ENCODE measurements at regions not wholly inside any gene's neighbourhood (a gene's known extent, or its start where the extent isn't known, plus 50 kb on each side); places are given as distances from the start of the nearest gene placed in this dataset.

DNA sequence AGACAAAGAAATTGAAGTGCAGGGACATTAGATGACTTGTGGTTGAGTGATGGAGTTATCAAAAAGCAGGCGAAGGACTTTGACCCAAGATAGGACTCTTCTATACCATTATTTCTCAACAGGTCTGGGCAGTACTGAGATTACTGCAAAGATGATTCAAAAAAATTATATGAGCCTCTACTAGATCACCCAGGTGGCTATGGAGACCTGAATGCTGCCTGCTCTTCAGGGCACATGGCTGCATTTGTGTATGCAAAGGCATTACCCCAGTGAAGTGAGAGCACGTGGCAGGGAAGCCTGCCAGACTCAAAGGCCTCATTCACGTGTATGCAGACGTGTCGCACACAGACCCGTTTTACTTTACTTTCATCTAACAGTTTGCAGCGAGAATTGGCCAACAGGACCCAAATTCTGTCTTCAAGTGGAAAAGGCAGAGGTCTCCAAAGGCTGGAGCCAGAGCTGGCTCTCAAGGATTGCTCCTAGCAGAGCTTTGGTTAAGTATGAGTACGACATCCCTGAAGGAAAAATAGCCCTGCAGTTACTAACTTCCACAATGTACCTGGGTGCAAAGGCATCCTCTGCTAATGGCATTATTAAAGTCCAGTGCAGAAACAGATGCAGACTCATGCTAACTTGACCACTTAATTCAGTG lies 113.8 kb upstream of the ARMC2 start:
- no peak for DNase-seq (ENCODE audit: low read depth)

DNA sequence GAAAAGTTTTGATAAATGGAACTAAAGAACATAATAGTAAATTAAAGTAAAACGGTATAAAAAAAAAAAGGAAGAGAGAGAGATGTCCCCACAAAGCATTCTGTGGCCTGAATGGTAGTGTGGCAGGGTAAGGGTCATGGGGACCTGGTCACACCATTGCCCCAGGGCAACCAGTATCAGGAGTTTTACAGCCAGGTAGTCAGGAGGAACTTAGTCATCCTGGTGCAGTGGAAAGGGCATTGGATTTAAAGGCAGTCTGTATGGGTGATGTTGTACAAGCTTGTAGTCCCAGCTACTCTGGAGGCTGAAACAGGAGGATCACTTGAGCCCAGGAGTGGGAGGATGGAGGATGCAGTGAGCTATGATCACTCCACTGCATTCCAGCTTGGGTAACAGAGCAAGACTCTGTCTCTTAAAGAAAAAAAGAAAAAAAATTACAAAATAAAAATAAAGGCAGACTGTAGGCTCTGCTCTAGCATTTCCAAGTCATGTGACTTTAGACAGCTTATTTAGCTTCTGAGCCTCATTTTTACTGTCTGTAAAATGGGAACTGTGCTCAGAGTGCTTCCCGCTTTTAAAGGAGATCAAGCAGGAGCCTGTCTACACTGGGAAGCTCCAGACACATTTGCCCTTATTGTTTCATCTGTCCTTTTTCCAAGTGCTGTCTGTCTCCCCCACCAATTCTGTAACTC lies 112.8 kb upstream of the ARMC2 start:
- DNase-seq (ENCODE audit: low read depth): no peak

DNA sequence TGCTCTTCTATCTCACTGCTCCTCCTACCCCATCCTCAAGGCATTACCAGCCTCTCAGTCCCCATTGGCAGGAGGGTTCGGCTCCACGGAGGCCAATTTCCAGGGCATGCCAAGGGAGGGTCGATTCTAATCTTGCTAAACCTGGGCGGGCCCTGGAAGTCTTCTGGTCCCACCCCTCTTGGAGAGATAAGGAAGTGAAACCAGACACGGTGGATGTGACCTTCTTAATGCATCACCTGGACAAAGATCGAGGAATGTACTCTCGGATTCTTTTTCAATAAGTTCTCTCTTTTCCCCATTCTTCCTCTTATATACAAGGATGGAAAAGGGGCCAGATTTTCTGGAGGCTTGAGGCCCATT lies 112.2 kb upstream of the ARMC2 start:
- DNase-seq (ENCODE audit: low read depth): no peak

DNA sequence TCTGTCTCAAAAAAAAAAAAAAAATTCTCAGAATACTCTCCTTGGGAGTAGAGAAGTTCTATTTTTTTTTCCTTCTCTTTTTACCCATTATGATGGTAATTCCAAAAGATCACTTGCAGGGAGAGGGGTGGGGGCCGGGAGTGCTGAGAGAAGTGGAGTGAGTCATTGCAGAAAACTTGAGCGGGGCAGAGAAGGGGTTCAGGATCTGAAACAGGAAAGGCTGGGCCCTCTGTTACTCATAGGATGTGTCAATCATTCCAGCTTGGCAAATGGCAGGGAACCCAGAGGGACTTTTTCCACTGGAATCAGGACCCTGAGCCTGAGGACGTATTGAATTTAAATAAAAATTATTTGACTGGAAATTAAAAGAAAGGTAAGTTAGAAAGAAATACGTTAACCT lies 111.4 kb upstream of the ARMC2 start:
- peak; percentile 90 for DNase-seq (ENCODE audit: low read depth)

DNA sequence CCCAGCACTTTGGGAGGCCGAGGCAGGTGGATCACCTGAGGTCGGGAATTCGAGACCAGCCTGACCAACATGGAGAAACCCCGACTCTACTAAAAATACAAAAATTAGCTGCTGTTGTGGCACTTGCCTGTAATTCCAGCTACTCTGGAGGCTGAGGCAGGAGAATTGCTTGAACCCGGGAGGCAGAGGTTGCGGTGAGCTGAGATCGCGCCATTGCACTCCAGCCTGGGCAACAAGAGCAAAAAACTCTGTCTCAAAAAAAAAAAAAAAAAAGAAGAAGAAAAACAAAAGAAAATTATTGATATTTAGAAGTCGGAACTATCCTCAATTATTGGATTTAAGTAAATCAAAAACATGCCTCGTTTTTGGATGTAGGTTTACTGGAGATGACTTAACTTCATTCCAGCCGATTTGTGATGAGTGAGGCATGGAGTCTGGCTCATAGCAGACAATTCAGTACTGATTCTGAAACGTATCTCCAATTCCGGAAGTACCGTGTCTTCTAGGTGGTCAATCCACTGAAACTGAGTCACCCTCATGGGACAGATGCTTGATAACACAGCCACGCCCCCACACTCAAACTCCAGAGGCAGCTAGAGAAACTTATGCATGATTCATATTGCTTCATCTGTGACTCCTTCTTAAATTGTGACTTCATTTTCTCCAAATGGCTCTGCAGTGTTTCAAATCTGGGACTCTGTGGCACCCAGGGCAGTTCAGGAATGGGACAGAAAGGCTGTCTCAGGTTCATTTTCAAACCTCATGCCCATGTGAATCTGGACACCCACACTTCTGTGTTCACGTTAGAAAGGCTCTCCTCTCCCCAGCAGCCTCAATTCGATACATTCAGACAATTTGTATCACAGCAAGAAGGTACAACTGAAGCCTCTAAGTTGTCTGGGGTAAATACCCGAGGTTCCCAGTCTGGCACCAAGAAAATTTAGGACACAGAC lies 110.4 kb upstream of the ARMC2 start:
- peak; percentile 97 for DNase-seq (ENCODE audit: low read depth)

DNA sequence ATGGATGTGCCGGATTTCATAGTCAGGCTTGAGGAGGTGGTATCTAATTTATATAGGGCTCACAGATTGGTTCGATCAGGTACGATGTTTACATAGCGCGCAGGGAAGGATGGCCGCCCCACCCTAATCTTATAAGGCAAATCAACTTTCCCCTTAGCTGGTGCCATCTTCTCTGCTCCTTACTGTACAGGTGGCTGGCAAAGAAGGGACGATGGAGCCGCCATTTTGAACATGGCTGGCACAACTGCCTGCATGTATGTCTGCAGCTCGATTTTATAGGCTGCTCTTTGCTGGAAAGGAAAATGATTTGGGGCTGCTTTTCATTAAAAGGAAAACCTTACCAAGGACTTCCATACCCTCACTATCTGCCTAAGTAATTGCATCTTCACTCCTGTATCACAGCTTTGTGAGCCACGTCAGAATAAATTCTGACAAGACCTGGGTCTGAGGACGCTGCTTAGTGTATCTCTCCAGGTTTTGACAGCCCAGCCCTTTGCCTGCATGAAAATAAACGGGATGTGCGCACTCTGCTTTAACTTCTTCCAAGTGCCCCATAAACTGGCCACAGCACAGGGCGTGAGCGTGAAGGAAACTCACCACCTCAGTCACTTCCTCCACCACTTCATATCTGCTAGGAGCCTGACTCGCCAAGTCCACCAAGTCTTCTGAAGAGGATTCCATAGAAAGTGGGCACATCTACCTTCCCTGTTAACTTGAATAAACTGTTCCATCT lies 109.4 kb upstream of the ARMC2 start:
- DNase-seq (ENCODE audit: low read depth): no peak

DNA sequence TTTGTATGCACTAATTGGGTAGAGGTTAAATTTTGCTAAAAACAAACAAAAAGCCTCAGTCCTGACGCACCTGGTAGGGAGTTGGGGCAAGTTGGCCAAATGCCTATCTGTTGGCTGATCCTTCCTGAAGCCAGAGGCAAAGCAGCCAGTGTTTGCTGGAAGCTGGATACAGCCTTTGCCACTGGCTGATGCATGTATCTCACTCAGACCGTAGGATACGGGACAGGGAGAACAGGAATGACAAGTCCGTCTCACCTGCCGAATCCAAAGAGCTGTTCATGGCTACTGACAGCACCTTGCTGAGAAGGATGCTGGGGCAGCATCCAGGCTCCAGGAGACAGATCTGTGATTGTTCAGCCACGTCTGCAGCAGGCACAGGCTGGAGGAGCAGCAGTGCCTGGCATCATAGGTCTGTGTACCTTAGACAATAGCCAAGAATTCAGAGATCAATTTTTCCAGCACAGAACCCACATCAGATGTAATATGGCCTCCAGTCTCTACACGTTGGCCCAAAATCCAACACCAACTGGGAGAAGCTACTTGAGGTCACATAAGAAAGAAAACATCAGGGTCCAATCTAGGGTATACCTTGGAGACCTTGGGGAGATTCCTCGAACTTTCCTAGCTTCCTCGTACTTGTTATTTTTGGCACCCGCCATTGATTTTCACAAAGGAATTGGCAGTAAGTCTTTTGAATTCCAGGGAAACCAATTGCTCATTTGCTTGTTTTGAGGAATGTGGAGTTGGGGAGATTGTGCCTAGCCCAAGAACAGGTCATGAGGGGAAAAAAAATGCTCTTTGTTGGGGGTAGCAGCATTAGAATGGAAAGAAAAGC lies 108.5 kb upstream of the ARMC2 start:
- no peak for DNase-seq (ENCODE audit: low read depth)

DNA sequence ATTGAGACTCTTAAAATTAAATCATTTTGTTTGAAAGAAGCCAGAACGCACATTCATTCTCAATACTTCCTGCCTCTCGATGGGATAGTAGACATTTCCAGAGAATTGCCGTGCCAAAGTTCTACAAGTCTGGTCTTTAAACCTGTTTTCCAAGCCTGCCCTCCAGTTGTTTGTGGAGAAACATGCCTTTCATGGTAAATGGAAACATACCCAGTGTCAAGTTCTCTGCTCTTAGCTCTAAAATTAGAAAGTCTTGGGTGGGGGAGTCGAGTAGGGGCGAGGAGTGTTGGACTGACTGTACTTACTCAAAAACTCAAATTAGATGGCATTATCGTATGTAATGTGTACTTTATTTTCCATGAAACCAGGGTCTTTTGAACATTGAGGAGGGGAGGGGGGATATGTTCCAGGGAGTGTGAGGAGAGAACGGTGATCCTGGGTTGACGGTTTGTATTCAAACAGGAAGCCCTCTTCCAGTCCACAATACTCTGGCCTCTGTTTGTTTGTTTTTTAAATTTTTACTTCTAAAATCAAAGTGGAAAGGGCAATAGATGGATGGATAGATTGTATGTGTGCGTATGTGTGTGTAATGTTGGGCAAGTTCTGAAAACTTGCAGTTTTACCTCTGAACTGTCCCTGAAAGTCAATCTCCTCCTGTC lies 106.8 kb upstream of the ARMC2 start:
- no peak for DNase-seq (ENCODE audit: low read depth)

DNA sequence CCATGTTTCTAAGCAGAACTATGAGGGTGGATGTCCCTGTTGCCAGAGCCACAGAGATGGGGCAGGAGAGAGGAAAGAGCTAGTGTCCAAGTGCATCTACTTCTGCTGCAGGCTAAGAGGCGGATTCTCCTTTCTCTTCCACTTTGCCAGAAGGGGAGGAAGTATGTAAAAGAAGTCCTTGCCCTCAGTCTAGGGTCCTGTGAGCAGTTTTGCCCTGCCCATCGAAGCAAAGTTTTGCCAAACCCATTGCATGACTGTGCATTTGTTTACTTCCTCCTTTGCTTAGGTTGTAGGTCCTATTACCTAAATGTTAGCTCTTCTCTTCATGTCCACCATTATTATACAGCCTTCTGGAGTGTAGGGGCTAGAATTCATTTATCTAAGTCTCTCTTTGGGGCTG lies 106.2 kb upstream of the ARMC2 start:
- DNase-seq (ENCODE audit: low read depth): no peak

DNA sequence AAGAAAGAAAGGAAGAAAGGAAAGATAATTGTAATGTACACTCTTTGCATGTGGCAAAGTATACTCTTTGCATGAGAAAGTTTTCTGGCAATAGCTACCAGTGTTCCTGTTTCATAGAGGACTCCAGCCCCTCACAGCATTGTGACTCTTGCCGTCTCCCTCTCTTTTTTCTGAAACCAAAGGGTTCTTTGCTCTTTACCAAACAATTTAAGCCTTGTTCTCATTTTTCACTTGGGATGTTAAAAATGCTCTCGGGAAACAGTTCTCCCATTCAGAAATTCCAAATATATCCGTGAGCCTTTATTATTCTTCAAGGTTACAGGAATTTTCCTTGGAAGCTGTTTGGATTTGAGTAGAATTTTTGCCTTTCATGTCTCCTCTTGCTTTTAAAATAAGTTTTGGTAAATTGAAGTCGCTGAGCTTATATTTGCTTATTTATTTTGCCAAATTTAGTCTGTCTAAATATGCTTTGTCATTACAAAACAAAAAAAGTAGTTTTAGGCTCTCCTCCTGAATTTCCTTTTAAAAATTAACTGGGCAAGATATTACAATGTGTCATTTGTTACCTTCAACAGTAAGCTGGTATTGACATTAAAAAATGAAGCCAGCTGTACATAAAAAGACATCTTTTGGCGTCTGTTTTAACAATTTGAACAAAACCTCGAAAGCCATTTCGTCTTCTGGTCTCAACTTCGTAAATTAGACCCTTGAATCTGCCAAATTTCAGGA lies 103.8 kb upstream of the ARMC2 start:
- no peak for DNase-seq (ENCODE audit: low read depth)

DNA sequence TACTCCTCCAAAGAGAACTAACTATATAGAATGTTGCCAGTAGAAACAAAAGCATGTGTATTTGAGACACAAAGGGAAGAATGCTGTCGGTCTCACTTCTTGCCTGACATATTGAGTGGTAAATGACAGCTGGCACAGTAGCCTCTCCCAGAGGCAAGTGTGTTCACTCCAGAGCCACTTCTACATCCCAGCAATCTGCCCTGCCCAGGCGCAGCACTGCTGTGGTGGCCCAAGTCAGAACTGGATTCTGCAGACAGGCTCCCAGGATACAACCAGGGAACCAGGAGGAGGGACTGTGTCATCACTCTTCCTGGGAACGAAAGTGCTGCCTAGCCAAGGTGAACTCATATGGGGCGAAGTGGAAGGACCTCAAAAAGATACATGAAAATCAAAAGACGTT lies 103.2 kb upstream of the ARMC2 start:
- peak; percentile 35 for DNase-seq (ENCODE audit: low read depth)

DNA sequence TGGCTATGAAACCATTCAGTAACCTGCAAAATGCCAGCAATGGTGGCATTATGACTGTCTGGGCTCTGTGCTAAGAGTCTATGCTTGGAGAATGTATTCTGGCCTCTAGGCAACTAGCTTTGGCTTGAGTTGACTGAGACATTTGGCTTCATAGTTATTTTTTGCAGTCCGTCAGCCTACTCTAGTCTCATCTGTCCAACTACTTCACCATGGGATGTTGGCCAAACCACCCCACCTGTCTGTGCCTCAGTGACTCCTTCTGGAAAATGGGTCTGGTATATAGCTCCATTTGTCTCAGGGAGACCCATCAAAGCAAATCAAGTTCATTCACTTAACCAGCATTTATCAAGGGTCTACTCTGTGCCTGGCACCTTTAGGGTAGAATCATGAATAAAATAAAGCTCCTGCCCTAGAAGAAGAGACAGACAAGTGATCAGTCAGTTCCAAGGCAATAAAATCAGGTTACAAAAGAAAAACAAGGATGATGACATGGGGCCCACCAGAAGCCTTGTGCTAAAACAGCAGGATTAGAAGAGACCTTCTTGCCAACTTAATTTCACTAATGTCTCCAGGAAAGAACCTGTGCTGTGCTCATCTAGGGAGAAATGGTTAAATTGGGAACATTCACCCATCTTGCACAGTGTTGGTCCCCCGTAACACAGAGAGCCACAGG lies 102.4 kb upstream of the ARMC2 start:
- DNase-seq (ENCODE audit: low read depth): no peak

DNA sequence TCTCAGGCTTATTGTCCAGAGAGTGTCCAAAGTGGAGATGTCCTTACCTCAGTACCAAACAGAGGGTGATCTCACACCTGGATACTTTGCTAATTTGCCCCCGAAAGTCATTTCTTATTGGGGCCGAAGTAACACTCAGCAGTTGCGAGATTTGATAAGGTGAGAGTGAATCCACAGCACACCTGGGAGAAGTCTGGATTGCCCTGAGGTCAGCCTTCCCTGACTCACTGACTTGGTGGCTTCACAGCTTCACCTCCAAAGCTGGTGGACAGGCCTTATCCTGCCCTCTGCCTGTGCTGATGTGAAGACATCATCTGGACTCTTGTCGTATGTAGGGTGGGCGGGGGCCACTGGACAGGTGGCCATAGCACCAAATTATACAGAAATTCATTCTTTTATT lies 101.9 kb upstream of the ARMC2 start:
- DNase-seq (ENCODE audit: low read depth): no peak

DNA sequence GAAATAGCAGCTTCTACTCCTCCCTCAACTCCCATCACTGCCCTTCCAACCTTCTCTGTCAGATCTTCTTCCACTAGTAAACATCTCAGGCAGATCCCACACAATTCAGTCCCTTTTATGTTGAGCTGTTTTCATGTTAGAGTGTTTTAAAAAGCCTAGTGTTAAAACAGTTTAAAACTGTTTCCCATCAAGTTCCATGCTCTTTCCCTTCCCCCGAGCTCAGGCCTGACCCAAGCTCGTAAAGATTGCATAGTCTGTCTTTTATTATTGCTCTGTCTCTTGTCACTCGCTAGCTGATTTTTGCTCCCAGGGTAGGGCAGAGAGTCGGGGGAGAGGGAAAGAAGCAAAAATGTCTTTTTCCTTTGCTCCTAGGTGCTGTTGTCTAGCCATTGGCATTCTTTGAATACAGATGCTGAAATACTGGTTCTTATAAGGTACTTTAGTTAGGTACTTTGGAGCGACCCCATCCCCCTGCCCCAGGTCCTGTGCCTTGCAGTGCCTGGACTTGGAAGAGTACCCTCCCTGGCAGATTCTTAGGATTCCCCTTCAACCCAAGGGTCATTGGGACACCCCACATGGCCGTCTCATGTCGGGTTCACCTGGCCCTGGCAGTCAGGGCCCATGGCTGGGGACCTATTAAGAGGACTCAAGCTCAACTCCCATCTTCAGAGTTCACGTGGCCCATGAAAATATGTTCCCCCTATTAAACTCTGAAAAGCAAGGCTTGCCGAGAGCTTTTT lies 101.2 kb upstream of the ARMC2 start:
- no peak for DNase-seq (ENCODE audit: low read depth)

DNA sequence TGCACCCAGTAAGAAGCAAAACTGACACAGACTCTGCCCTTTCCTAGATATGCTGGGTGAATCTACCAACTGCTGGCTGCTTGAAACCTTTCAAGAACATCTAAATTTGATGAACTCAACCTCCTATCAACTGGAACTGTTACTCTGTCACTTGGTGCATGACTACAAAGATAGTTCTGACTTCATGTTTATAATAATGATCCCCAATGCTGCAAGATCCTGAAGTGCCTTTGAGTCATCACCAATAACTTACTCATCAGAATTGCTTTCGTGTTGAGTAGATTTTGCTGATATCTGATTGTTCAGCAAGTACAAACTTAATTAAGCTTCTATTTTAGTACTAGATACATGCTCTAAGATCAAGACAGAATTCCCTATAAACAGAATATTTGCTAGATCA lies 100.2 kb upstream of the ARMC2 start:
- peak; percentile 24 for DNase-seq (ENCODE audit: low read depth)

DNA sequence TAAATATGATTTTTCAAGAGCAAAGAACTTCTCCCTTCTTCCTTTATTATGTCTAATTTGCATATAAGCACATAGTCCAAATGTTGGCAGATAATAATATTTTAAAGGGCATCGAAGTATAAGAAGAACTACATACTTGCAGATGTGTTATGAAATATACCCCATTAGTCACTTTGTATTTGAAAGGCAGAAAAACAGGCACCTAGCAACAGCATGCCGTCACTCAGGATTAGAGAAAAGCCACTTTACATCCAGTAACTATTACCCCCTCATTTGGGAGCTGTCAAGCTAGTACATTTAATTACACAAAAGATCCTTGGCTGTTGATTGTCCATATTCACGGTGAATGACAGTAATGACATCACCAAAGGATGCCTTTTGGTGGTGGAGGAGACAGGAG lies 99.3 kb upstream of the ARMC2 start:
- no peak for DNase-seq (ENCODE audit: low read depth)

DNA sequence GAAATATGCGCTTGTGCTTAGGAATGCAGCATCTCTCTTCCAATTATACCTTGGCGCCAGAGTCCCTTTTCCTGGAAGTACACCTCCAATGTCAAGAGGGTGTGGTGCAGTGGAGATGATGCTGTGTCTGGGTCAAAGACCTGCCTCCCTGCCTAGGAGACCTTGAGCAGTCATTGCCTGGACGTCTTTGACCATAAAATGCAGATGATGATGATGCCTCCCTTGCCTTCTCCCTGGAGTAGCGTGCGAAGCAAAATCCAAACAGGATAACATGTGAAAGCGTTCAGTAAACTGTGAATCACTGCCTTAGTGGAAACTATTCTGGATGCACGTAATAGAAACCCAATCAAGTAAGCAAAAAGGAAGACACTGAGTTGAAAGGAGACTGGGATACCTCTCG lies 97.4 kb upstream of the ARMC2 start:
- DNase-seq (ENCODE audit: low read depth): no peak

DNA sequence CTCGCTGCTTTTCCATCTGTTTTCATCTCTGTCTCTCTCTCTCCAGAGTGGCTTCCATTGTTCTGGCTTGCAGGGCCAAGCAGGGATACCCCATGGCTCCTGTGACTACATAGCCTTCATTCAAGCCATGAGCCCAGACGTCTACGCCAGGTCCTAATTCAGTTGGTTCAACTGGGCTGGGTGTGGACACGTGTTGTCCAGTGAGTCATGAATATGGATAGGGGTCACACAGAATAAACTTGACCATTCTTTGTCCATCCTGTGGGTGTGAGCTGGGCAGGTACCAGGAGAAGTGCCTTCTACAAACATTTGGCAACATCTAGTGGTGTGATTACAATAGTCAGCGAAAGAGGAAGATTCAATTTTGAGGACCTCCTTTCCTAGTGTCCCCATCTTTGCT lies 96.9 kb upstream of the ARMC2 start:
- DNase-seq (ENCODE audit: low read depth): no peak

Data from LHCN-M2 (cell line).